ENCODE measurements at regions not wholly inside any gene's neighbourhood (a gene's known extent, or its start where the extent isn't known, plus 50 kb on each side); places are given as distances from the start of the nearest gene placed in this dataset.

DNA sequence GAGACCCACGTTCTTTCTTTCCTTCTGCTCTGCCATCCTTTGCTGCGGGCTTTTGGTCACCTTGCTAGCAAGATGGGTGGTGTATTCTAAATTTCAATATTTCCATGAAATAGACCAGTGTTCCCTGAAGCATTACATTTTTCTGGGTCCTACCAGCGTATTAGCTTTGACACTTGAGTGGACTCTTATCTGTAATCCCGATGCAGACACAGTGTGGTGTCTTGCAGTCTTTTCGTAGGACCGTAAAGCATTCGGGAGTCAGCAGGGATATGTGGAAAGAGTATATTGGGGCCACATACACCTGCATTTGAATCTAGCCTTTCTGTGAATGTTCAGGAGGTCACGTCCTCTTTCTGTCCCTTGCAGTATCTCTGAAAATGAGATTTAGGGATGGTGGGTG is 124.7 kb upstream of the CPEB4 start:
- no peak for DNase-seq (ENCODE audit: low spot score)

DNA sequence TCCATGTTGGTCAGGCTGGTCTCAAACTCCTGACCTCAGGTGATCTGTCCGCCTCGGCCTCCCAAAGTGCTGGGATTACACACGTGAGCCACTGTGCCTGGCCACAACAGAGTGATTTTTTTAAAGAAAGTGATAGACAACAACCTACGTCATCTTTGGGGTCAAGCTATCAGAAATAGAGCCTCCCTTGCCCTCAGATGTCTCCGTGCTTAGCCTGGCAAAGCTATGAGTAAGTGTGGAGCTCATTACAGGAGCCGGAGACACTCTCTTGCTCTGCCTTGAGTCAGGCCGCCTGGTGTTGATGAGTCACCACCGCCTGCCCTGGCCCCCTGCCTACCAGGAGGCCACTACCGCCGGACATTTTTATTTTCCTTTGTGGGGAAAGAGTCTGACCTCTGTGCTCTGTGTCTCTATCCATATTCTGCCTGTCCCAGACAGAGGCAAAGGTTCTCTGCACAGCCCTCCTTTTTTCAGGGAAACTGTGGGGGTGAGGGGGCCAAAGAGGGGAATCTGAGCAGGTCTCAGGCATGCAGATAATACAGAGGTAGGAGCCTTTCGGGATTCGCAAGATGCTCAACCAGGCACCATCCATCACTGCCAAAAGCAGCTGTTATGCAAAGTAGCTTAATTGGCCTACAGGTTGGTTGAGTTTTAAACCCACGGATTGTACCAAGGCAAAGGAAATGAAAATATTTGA is 123.7 kb upstream of the CPEB4 start:
- DNase-seq (ENCODE audit: low spot score), result no peak

DNA sequence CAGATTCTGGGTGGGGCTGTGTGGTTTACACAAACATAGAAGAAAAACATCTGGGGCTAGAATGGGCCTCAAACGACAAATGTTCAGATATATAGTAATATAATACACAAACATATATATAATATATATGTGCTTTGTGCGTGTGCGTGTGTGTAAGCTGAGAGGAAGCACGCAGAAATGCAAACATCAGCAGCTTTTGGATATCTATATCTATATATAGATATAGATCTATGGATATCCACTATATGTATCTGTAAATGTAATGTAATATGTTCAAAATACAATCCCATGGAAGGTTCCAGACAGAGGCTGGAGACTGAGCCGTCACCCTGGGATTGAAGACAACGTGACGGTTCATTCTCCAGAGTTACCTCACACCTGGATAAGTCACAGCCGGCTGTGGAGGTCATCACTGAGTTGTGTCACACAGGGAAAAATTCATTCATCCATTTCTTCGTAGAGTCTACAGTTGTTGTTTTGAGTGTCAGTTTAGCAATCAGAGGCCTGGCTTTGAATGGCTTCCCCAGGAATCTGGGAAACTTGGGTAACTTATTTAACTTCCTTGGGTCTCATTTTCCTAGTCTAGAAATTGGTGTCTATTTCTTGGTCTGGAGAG is 123.0 kb upstream of the CPEB4 start:
- no peak for DNase-seq (ENCODE audit: low spot score)

- no peak for DNase-seq (ENCODE audit: low spot score)
Measured at GRCh38 chr5:173765661-173766060, 122.5 kb upstream of the CPEB4 start.

GRCh38 chr5:173767574-173768266 is 120.4 kb upstream of the CPEB4 start:
- DNase-seq (ENCODE audit: low spot score), result no peak

- DNase-seq (ENCODE audit: low spot score), result no peak
Measured at GRCh38 chr5:173768267-173768806, 119.8 kb upstream of the CPEB4 start.

- no peak for DNase-seq (ENCODE audit: low spot score)
Measured at GRCh38 chr5:173768891-173769290, 119.3 kb upstream of the CPEB4 start.

DNA sequence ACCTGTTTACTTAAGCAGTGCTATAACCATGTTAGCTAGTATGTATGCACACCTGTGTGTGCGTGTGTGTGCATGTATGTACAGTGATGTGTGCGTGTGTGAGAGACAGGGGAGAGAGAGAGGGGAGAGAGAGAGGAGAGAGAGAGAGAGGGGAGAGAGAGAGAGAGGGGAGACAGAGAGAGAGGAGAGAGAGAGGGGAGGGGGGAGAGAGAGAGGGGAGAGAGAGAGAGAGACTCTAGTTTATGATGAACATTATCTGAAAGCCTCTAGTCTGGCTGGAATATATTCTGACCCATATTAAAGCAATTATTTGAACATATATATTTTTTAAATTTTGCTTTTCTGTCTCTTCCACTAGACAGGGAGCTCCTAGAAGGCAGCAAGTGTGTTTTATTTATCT is 117.5 kb upstream of the CPEB4 start:
- no peak for DNase-seq (ENCODE audit: low spot score)

- DNase-seq (ENCODE audit: low spot score), result no peak
Measured at GRCh38 chr5:173771121-173771724, 116.9 kb upstream of the CPEB4 start.

DNA sequence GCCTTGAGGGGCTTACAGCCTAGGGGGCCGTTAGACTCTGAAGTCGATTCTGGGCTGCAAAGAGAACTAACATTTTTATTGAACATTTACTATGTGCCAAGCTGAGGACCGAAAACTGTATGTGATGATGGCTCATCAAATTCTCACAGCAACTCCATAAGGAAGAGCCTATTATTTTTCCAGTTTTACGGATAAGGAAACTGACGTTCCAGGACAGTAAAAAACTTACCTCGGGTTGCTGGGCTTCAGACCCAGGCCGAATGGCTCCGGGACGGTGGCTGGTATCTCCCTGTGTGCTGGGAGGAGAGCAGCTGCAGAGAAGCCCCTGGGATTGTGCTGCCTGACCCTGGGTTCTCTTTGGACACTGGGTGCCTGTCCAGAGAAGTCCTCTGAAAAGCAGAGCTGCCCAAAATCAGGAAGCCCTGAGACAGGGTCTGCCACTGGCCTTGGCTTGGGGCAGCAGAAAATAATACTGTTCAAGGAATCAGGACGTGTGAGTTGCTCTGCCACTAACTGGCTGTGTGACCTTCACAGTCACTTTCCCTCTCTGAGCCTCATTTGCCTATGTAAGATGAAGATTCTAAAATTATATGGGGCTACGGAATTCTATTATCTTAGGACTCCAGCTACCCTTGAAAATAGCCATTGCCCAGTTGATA is 116.3 kb upstream of the CPEB4 start:
- DNase-seq (ENCODE audit: low spot score), result no peak

GRCh38 chr5:173772384-173773059 is 115.6 kb upstream of the CPEB4 start:
- no peak for DNase-seq (ENCODE audit: low spot score)

- DNase-seq (ENCODE audit: low spot score), result no peak
Measured at GRCh38 chr5:173774271-173774761, 113.8 kb upstream of the CPEB4 start.

- no peak for DNase-seq (ENCODE audit: low spot score)
Measured at GRCh38 chr5:173775261-173776197, 112.6 kb upstream of the CPEB4 start.

DNA sequence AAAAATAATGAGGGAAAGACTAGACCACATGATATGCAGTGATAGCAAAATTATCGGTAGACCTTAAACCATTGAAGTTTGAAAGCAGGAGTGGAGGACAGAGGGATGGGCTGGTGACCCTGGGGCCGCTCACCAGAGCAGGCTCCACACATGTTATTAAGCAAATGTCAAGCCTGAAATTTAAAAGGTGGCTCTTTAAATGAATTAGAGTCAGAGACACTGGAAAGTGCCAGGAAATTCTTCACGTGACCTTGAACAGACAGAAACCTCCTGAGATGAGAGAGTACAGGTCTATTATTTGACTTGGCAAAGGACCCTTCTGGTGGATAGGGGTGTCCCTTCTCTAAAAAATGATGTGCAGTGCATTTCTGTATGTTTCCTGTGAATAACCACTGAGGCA is 111.0 kb upstream of the CPEB4 start:
- DNase-seq (ENCODE audit: low spot score), result no peak

- no peak for DNase-seq (ENCODE audit: low spot score)
Measured at GRCh38 chr5:173777674-173778073, 110.5 kb upstream of the CPEB4 start.

- no peak for DNase-seq (ENCODE audit: low spot score)
Measured at GRCh38 chr5:173778152-173778782, 109.9 kb upstream of the CPEB4 start.

DNA sequence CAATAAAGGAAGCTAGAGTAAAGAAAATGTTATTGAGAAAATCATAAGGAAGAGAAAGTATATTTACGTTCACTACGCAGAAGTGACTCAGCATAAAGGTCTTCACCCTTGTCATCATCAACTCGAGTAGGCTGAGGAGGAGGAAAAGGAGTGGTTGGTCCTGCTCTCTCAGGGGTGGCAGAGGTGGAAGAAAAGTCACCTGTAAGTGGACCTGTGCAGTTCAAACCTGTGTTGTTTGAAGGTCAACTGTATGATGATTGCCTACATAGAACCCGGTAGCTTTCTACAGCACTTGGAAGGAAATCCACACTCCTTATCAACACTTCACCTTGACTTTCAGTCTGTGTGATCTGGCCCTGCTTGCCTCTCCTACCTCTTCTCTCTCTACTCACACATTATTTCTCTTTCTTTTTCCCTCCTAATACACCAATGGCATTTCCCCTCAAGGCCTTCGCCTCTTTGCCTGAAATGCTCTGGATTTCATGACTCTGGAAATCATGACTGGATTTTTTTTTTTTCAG is 109.3 kb upstream of the CPEB4 start:
- DNase-seq (ENCODE audit: low spot score), result no peak

DNA sequence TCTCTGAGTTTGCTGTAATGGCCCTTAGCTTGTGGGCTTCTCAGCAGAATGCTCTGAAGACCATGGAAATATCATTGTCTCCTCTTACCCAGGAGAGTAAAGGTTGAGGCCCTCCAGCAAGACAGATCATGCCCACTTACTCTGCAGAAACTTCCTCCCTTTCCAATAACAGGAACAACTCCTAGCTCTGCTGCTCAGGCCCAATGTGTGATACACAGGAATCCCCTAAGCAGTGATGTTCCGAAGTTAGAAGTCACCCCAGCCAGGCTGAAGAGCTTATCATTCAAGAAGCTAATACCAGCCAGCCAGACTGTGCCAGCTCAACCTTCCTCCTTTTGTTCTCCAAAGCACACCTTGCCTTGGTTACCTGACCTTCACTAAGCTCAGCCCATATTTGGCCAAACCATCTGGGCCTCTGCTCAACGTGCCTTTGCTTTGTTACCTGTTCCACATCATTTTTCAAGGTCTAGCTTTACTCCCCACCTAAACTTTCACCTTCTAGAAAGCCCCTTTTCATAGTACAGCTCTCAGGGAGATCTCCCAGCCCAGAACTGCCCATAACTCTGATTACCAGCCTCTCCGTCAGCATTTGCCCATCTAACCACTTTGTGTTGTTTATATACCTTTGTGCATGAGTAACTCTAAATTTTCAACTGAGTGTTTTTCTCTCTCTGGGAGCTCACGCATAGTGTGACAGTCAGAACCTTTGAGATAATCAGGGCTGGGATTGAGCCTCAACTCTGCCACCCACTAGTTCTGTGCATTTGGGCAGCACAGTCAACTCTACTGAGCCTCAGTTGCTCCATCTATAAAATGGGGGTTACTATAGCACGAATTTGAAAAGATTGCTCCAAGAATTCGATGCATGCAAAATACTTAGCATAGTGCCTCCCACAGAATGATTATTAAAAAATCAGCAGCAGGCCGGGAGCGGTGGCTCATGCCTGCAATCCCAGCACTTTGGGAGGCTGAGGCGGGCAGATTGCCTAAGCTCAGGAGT is 107.6 kb upstream of the CPEB4 start:
- DNase-seq (ENCODE audit: low spot score), result no peak
